ENCODE measurements at regions not wholly inside any gene's neighbourhood (a gene's known extent, or its start where the extent isn't known, plus 50 kb on each side); places are given as distances from the start of the nearest gene placed in this dataset.

DNA sequence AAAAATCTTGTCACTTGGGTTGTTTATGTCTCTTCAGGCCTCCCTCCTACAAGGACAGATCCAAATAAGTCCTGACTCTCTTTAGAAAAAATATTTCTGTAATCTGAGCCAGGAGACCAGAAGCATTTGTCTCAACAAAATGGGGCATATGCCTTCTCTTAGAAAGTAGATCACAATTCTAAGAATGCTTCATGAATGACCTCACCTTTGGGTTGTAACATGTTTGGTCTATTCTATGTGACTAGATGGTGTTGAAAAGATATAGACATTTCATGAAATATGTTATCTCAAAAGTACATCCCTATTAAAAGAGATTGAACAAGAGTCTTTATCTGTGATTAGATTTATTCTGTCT, 159.0 kb upstream of the SETBP1 start:
- DNase-seq: no peak

DNA sequence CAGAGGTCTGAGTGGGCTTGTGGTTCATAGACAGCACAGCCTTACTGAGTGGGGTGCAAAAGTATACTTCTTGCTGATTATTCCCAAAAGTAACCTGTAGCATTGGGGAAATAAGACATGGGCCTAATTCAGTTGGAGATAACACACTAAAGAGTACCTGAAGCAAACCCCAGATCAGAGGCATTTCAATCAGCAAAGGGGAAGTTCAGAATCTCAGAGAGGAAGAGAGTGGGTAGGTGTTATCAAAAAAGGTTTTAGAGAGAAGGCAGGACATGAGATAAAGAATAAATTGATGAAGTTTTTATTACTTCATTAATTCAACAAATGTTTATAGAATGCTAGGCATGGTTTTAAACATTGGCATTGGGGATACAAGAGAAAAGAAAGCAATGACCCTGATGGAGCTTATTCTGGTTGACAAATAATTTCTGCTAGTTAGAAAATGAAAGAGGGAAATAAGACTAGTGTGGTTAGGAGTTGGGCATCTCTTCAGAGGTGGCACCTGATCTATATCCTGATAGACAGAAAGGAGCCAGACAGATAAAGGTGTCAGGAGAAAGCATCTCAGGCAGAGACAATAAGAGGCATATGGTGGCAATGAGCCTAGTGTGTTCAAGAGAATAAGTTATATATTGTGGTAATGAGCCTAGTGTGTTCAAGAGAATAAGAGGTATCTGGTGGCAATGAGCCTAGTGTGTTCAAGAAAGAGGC, 153.8 kb upstream of the SETBP1 start:
- no peak for DNase-seq

DNA sequence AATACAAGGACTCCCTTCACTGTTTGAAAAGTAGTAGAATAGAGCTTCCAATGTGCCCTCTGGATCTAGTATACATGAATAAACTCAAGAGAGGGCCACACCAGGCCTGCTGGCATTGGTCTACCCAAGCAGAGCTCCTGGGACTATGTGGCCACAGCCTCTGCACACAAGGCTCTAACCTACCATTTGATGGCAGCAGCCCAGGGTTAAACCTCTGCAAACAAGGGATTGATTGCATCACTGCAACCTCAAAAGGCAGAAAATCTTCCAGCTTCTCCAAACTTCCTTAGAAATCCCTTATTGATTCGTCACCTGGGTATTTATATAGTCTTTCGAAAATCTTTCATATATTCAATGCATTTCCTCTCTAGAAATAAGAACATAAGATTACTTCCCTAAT, 147.6 kb upstream of the SETBP1 start:
- DNase-seq: no peak

DNA sequence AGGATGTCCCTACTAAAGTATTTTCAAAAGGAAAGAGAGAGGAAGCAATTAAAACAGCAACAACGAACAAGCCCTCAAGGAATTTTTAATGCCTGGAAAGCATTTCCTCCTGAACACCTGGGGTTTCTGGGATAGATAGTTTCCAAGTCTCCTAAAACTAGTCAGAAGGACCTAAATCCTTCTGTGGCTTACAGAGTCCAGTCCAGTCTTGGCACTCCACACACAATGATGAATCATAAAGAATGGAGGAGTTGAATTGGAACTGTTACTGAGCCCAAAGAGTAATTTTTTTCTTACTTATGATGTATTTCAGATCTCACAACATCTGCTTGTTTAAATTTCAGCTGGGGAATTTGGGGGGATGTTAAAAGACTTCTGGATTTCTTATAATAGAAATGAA, 144.6 kb upstream of the SETBP1 start:
- no peak for DNase-seq

DNA sequence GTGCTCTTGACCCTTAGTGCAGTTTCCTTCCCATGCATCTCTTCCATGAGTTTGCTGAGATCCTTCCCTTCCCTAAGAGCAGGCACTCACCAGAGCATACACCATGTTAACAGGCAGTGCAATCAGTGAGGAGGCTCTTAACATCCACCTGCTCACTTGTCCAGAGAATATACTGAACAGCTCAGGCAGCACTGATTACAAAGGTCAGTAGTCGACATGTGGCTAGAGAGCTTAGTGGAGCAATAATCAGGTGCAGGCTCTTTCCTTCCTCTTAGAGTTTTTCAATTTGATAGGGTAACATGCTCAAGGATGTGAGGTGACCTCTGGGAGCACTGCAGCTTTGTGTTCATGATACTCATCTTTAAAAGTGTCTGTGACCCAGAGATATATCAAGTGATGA, 144.1 kb upstream of the SETBP1 start:
- no peak for DNase-seq

DNA sequence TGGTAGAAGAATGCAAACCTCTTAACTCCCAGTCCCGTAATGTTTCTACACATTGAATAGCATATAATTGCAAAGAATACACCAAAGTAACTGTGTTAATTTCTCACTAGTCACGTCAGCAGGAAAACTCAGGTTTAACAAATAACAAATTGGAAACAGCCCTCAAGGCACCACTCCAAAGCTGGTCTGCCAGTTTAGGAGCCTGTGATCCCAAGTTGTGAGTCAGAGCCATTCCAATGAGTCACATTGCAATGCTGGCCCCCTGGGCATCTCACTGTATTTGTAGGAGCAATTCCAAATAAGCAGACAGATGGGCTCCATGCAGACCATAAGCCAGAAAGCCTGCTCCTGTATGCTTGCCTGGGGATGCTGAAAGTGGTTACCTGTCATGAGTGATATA, 143.2 kb upstream of the SETBP1 start:
- no peak for DNase-seq

DNA sequence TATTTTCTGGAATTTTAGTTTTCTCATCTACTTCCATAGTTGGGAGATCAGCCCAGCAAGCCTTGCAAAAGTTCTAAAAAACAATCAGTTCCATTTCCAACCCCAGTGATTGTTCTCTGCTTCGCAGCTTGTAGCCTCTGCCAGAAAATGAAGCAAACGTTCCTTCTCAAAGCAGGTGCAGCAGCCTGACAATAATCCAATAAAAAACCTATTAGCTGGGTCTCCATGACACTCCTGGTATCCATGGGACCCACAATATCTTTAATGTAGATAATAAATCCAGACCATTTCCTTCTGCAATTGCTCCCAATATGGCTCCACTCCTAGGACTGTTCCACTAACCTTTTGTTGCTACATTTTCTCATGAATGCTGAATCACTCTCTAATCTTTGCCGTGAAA, 140.8 kb upstream of the SETBP1 start:
- no peak for DNase-seq

DNA sequence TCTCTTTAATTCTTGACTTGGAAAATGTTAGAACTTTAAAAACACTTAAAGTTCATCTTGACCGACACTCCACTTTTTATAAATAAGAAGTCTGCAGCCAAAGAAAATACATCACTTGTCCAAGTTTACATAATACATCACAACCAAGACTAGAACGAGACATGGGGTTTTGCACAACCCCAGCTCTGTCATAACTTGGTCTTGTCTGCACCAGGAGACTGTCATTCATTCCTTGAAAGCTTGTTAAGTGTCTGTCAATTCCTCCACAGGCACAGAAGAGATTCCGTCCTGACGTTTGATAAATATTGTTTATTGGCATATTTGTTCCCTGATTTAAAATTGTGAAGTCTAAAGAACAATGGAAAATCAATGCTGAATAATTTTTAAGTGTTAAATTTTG, 139.5 kb upstream of the SETBP1 start:
- no peak for DNase-seq

DNA sequence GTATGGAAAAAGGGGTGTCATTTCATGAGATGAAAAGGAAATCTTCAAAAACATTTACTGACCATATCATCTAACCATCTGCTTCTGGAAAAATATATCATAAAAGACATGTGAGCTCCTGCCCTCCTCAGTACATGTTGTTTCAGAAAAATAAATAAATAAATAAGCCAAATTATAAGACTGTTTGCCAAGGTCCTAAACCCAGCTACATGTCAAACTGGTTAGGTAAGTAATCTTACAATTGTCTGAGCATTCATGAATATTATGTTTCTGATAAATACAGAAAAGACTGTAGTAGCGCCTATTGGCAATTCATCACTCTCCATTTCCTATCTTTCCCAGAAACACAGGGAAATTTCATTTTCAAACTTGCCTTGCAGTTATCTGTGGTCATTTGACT, 138.9 kb upstream of the SETBP1 start:
- no peak for DNase-seq

DNA sequence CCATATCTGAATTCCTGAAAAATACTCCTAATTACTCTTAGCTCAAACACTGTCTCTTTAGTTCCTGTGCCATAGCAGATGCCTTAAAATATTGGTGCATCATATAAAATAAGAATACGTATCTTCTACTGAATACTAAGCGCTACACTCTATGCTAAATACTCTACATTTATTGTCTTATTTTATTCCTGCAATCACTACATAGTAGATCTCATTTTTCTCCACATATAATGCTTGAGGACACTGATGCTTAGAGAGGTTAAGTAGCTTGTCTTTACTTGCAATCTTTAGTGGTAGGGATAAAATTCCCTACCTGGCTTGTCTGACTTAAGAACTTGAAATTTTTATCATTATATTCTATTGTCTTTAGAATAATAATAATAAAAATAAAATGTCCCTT, 137.3 kb upstream of the SETBP1 start:
- DNase-seq: no peak

DNA sequence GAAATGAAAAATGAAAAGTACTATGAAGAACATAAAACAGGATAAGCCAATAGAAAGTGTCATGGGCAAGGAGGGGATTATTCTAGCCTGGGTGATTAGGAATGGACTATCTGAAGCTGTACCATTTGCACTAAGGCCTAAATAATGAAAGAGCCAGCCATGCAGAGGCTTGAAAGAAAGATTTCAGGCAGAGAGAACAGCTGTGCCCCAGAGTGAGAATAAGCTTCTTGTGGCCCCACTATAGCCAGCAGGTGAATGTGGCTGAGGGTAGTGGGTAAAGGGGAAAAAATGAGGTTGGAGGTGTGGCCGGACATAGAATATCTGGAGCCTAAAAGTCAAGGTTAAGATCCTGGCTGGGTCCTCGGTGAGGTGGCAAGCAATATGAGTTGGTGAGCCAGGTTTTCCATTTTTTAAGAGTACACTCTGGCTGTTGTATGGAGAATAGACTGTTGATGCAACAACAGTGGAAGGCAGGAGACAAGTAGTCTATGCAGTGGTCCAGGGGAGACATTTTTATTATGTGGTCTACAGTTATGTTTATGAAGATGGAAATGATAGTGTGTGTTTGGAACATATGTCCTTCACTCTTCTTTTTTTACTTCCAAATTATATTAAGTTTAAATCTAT, 135.2 kb upstream of the SETBP1 start:
- DNase-seq: no peak

DNA sequence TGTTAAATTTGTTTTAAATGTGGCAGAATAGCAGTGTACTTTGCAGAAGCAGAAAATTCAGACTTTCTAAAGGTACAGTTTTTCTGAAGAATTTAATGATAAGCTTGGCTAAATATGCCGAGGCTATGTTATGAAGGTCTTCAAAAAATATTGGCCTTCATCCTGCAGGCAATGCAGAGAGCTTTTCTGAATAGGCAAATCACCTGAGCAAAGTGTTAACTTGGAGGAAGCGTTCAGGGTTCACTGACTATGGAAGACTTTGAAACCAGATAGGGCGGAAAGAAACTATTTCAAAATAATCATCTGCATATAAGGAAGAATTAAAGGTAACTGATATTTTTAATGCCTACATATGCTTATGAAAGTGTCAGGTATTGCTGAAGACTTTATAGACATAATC, 133.7 kb upstream of the SETBP1 start:
- DNase-seq: no peak

DNA sequence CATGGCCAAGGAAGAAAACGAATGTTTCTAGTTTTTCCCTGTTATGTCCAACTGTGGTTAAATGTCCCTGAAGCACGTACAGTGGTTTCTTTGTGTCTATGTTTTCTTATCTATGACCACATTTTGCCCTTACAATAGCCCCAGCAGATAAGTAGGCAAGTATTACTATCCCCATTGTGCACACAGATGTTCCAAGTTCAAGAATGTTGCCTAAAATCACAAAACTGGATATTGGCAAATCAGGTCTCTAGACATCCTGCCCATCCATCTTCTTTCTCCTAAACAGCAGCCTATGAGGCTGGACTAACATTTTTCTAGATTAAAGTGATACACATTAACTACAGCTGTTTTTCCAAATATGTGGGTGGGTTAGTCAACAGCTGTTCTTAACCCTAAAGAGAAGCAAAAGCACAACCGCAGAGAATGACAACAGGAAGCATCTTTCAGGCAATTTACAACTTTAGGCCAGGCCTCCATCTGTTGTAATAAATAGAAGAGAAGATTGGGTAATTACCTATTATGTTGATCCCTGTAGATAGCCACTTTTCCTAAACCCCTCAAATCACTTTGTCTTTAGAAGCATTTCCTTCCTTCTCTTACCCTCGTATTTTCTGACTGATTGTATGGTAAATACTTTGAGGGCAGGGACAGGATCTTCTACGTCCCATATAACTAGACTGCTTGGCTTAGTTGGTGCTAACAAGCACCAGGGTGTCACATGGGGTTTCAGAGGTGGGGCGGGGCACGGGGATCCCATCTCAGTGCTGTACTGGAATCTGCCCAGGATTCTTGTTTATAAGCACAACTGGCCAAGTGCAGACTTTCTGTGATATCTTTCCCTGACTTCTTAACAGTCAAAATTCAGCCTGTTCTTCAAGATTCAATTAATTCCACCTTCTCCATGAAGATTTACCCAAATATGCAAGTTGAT, 132.1 kb upstream of the SETBP1 start:
- no peak for DNase-seq

DNA sequence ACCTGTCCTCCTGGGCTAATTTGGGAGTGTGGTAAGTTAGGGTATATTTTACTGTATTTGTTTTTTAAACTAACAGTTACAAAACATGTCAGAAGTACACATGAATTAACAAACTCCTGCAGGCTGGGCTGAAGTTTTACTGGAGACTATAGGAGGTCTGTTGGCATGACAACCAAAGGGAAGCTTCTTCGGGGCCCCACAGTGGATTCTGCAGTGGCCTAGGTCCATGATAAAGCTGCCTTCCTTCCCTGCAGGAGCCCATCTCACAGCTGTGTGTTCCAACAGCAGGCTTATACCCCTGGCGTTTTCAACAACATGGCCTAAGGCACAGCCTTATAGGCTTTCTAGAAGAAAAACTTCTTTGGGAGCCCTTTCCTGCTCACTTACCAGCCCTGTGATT, 128.0 kb upstream of the SETBP1 start:
- DNase-seq: no peak

DNA sequence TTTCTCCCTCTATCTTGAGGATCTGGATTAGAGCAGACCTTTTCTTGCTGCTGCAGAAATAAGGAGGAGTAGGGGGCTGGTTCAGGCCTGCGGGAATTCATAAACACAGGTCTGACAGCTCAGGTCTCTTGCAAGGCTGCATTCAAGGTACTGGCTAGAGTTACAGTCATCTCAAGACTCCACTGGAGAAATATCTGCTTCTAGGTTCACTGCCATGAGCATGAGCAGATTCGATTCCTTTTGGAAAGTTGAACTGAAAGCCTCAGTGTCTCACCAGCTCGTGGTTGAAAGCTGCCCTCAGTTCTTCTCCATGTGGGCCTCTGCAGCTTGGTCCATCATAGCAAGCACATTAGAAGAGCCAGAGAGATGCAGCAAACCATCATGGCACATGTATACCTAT, 124.4 kb upstream of the SETBP1 start:
- no peak for DNase-seq

DNA sequence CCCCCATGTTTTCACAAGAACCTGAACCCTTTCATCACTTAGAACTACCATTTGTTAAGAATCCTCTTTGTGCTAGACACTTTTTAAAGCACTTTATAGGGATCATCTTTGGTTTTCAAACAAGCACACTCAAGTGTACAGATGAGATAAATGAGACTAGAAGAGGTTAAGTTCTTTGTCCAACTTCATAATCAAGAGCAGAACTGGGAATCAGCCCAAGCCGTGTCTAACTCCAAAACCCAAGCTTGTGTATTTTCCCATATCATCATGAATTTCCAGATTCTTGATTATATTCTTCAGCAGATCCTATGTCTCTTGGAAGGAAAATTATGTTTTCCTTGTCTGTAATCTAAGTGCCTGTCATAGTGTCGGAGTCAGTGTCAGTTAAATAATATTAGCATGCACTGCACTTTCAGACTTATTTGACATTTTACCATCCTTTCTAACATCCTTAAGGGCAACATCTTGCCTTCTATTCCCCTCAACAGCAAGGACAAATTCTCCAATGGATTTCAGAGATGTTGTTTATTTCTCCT, 123.0 kb upstream of the SETBP1 start:
- DNase-seq: no peak

DNA sequence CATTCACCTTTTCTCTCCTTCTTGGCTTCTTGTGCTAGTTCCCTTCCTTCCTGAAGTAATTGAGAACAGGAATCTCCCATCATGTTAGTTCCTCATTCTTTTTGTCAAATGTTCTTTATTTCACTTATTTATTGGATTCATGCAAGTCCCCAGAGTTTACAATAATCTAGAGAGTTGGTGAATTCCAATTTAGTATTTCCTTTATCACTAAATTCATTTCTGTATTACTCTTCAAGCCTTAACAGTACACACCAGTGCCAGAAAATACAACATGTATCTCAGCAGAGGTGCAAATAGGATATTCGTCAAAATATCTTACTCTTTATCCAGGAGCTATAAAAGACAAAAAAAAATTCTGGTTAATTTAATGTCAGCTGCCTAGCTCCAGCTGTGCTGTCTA, 121.9 kb upstream of the SETBP1 start:
- no peak for DNase-seq

DNA sequence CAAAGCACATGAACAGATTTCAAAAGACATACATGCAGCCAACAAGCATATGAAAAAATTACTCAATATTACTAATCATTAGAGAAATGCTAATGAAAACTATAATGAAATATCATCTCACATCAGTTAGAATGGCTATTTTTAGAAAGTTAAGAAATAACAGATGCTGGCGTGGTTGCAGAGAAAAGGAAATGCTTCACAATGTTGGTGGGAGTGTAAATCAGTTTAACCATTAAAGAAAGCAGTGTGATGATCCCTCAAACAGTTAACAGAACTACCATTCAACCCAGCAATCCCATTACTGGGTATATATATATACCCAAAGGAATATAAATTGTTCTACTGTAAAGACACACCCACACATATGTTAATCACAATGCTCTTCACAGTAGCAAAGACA, 117.7 kb upstream of the SETBP1 start:
- no peak for DNase-seq

DNA sequence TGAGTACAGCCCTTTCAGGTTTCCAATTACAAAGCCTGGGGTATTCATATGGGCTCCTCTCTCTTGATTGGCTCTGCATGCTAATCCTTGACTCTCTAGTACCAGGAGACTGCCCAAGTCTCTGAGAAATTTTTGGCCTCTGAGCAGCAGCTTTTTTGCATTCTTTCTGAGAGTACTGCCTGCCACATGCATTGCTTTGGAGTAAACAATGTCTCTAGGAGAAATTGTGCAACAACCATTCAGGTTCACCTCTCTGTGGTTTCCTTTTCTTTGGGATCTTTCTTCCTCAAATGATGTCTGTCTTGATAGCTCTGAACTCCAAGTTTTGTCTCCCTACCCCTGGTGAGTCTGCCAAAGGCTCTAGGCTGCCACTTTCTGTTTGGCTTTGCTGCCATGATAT, 115.8 kb upstream of the SETBP1 start:
- DNase-seq: no peak

DNA sequence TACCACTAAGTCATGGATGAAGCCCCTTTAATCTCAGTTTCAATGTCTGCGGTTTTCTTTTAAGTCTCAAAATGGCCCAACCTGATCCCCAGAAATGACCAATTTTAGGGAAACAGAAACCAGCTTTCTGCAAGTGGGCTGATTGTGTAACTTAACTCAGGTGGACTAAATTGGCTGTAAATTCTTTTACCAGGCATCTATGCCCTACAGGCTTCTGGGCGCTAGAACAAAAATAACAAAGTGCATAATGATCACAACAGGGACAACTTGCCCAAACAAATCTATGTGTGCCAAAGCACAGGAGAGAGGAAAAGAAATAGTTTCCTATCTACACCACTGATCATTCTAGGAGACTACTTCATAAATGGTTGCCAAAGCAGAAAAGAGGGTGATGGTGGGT, 112.3 kb upstream of the SETBP1 start:
- DNase-seq: no peak

DNA sequence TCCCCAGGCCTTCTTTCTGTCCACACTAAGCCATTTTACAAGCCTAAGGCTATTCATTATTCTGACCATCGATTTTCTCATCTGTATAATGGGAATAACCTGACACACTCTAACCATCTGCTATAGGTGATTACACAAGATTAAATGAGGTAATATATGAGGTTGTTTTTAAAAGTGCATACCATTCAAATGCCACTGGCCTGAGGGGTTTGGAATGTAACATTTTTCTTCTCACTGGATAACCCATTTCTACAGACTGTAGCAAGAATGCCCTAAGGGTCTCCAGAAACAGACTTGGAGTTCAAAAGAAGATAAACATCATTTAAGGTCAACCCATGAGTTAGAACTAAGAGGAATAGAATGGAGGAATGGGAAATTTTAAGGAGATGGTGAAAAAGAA, 111.7 kb upstream of the SETBP1 start:
- no peak for DNase-seq

DNA sequence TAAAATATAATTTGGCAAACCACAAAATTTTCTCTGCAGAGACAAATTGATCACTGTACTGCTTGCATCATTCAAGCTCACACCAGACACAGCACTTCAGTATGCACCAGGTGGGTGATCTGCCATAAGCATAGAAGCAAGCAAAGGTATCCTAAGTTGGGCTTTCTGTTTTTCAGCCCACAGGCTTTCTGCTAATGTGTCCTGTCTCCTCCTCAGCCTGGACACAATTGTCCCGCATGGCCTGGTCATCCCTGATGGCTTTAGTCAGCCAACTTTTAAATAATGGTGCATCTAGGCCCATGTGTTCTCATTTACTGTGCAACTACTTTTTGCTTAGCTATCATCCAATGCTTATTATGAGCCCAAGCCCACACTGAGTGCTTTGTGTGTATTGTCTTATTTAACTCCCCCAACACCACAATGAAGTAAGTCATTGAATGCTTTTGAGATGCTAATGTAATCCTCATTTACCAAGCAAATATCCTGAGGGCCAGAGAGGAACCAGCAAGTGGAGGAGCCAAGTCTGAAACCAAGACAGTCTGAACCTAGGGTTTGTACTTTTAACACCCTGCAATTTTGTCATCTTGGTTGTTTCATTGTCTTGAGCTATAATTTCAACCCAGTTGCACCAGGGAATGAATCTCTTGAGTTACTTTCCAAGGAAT, 111.2 kb upstream of the SETBP1 start:
- DNase-seq: no peak

DNA sequence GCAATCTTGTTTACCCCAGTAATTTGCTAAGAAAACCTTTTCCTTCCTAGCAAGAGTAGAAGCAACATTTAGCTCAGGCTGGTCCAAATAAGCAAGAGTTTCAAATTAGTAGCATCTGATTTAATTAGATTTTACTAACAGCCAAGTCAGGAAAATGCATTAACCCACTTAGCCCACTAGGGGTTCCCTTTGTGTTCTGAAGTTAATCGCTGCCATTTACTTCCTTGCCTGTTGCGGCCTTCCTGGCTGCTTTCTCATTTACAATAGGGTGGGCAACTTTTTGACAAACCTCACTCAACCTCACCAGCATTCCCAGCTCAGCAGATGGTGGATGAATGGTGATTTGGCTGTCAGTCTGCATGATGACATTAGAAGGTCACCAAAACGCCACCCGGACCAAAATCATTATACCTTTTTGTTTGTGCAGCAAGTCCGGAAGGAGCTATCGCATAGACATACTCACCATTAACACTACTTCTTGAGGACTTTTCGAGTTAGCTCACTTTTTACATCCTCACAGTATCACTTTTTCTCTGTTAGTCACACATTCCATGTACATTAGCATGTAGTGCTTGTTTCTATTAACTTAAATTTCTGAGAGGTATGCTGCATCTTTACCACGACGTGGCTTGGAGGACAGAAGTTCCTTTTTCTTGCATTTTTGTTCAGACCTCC, 101.5 kb upstream of the SETBP1 start:
- no peak for DNase-seq

All from NCI-H1436 treated with DMSO at 0.1 percent for 48 hours (cell line).